H1 (cell line): ENCODE measurements at regions not wholly inside any gene's neighbourhood (a gene's known extent, or its start where the extent isn't known, plus 50 kb on each side); places are given as distances from the start of the nearest gene placed in this dataset.

Source experiments
- KDM4A ChIP-seq: IDR thresholded peaks from one replicate; pipeline ENCODE4 v1.7.1; 2012; ENCODE audit warnings: low read depth, mild to moderate bottlenecking, moderate library complexity, low read length, inconsistent platforms; ENCODE audit not compliant: severe bottlenecking
- SRF ChIP-seq: IDR thresholded peaks from 2 replicates; pipeline ENCODE4 v1.6.1; 2011; ENCODE audit warnings: mild to moderate bottlenecking, low read depth, low read length, moderate library complexity
- SUZ12 ChIP-seq: fragments of 200-600 bp; sonication (generic); IDR thresholded peaks from 2 replicates; pipeline ENCODE4 v1.6.1; 2012; ENCODE audit warnings: mild to moderate bottlenecking, inconsistent platforms, low read length, moderate library complexity, mixed read lengths
- TF ChIP-seq, protein P1 (sequence below): IDR thresholded peaks from 2 replicates; pipeline ENCODE4 v1.6.1; 2011; ENCODE audit warnings: low read depth, mild to moderate bottlenecking, low read length; ENCODE audit not compliant: insufficient read depth

DNA sequence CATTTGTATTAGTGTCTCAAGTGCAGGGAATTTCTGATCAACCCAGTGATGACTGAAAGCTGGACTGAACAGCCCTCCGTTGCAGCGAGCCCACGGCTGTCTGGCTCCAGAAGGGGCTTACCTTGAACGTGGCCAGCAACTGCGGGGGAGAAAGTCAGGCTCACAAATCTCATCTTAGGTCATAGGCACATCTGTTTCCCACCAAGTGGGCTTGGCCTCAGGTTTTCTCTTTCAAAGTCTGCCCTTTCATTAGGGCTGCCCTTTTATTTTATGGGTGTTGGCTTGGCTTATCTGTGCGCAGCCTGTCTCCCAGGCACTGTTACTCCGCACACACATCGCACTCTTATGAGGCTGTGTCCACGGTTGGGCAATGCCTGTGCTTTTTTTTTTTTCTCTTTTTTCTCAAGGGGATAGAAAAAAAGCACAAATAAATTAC, 178.0 kb downstream of the JCAD start (continued):
- TF ChIP-seq, protein P1, sequence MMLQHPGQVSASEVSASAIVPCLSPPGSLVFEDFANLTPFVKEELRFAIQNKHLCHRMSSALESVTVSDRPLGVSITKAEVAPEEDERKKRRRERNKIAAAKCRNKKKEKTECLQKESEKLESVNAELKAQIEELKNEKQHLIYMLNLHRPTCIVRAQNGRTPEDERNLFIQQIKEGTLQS = no peak
- TF ChIP-seq SUZ12 (no peak), KDM4A (no peak), SRF (no peak)
